GM12875 (cell line): ENCODE measurements at regions not wholly inside any gene's neighbourhood (a gene's known extent, or its start where the extent isn't known, plus 50 kb on each side); places are given as distances from the start of the nearest gene placed in this dataset.

Source experiments
- H3K4me3 ChIP-seq: one replicate; pipeline ENCODE4 v1.5.1; 2011; ENCODE audit warnings: low read depth, low read length, control low read depth
- TF ChIP-seq, protein P1 (sequence below): IDR thresholded peaks from 2 replicates; pipeline ENCODE4 v1.5.1; 2011; ENCODE audit warnings: low read depth, mild to moderate bottlenecking, control low read depth, inconsistent platforms, low read length, moderate library complexity, borderline replicate concordance; ENCODE audit not compliant: insufficient read depth

DNA sequence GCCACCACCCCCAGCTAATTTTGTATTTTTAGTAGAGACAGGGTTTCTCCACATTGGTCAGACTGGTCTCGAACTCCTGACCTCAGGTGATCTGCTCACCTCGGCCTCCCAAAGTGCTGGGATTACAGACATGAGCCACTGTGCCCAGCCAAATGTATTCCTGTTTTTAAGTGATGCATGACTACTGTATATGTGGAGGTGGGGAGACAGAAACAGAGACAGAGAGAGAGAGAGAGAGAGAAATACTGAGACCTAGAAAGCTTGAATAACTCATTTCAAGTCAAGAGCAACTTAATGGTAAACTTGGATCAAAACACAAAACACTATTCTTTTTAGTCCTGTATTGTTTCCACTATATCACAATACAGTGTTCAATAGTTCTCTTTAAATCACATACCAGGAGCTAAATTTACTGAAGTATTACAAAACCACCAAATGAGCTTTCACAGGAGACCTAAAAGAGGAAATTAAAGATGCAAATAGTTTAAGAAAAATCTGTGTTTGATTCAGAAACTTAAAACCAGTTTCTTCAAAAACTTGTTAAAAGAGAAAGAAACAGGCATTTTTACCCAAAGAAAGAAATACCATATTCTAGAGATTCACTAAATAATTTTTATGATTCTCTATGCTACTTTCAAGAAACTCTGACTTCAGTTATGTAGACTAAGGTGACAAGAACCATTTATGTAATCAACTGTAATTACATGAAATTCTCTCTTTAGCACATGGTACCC lies 188.7 kb downstream of the ETS1 start:
- no peak overlapping the region for H3K4me3 ChIP-seq
- TF ChIP-seq, protein P1, sequence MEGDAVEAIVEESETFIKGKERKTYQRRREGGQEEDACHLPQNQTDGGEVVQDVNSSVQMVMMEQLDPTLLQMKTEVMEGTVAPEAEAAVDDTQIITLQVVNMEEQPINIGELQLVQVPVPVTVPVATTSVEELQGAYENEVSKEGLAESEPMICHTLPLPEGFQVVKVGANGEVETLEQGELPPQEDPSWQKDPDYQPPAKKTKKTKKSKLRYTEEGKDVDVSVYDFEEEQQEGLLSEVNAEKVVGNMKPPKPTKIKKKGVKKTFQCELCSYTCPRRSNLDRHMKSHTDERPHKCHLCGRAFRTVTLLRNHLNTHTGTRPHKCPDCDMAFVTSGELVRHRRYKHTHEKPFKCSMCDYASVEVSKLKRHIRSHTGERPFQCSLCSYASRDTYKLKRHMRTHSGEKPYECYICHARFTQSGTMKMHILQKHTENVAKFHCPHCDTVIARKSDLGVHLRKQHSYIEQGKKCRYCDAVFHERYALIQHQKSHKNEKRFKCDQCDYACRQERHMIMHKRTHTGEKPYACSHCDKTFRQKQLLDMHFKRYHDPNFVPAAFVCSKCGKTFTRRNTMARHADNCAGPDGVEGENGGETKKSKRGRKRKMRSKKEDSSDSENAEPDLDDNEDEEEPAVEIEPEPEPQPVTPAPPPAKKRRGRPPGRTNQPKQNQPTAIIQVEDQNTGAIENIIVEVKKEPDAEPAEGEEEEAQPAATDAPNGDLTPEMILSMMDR: no peak

DNA sequence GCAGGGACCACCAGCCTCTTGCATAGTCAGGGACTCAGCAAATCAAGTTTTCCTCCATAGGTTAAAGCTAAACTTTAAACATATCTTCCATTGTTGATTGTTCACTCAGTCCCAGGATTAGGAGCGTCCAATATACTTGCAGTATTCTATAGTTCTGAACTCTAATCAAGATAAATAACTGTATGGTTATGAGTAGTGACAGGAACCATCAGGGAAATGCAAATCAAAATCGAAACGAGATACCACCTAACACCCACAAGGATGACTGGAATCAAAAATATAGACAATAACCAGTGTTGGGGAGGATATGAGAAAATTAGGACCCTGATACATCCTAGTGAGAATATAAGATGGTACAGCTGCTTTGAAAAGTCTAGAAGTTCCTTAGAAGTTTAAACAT lies 190.0 kb downstream of the ETS1 start:
- H3K4me3 ChIP-seq: no peak overlapping the region
- TF ChIP-seq, protein P1: no peak

DNA sequence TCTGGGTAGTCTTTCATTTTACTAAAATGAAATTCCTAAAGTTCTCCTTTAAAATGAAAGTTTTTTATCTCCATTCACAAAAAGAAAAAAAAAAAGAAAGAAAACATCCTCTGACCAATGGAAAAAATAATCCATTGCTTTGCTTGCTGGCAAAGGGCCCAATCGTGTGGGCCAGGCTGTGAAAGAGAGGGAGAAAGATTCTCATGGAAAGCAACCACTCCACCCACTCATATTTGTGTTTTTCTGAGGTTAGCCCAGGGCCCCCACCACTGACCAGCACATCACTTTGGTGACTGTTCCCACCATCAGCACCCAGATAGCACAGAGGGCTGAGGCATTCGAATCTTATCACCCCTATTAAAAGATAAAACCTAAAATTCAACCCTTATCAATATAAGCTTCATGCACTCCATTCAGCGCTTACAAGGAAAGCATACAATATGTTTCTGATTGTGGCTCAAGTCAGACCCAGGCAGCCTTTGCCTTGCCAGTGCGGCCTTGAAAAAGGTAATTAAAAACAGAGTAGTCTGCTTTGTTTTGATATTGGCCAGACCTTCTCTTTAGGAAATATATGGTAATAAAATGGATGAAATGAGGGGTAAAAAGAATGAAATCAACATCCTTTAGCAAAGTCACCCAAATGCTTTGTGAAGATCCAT lies 192.8 kb downstream of the ETS1 start:
- no peak overlapping the region for H3K4me3 ChIP-seq
- TF ChIP-seq, protein P1: no peak

DNA sequence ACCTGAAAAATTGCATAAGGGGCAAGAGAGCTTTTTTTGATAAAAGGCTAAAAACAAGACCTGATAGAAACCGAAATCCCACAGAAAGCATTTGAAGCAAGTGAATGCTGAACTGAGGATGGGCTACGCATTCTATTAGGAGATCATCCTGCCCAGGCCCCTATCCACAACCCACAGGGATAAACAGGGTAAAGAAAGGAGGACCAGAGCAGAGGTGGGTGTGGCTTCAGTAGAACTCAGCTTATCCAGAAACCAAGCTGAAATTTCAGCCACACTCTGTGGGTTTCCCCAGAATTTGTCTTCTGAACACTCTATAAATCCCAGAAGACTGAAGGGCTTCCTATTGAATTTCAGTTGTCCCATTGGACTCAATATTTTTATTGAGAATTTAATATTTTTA lies 195.1 kb downstream of the ETS1 start:
- TF ChIP-seq, protein P1: no peak
- no peak overlapping the region for H3K4me3 ChIP-seq

DNA sequence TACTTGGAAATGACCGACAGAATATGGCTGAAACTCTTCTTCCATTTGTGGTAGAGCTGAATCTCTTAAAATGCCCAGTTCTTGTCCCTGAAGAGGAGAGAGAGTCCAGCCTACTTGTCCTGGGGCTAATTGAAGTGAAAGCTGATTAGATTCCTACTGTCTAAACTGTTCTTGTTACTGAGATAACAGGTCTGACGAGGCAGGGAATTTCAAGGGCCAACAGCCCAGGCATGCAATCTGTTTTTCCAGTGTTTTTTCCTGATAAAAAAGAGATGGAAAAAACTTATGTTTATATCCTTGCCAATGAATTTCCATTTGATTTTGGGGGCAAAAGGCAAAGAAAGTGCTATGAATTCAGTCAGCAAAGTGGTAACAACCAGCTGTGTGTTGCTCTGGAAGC lies 195.5 kb downstream of the ETS1 start:
- H3K4me3 ChIP-seq: no peak overlapping the region
- TF ChIP-seq, protein P1: no peak

DNA sequence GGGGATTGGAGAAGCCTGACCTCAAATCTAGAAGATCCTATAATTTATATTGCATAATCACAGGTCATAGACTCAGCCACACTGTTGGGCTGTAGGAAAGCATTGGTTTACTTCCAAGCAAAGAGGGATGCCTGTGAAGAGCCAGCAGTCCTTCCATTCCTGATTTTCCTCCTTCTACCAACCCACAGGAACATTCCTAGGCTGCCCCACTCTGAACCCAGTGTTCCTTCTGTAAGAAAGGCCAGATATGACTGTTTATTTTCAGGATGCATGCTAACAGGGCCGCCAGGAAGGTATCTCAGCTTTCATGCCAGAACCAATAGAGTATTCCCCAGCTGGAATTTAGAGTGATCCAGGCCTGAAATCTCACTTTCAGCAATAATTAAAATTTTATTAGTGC lies 197.1 kb downstream of the ETS1 start:
- no peak overlapping the region for H3K4me3 ChIP-seq
- TF ChIP-seq, protein P1: no peak

DNA sequence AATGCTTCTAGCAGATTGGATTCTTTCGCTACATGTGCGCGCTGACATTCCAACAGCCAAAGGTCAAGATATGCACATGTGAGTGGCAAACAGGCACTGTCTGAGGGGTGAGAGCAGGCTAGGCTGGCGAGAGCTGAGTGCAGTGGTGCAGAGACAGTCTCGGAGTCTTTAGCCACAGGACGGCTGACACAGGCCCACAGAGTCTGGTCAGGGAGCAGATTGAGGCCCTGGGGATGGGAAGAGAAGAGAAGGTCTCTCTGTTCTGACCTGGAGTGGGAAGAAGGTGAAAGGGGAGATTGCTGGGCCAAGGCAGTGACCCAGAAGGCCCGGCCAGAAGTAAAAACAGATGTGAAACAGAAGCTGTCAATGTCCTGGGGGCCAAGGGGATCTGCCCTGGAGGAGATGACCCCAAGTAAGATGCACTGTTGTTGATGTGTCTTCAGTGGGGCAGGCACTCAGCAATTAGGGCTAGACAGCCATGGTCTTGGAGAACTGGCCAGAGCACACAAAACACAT lies 197.8 kb downstream of the ETS1 start:
- TF ChIP-seq, protein P1: no peak
- no peak overlapping the region for H3K4me3 ChIP-seq
